ENCODE measurements at regions not wholly inside any gene's neighbourhood (a gene's known extent, or its start where the extent isn't known, plus 50 kb on each side); places are given as distances from the start of the nearest gene placed in this dataset.

- no peak overlapping the region for H3K4me2 ChIP-seq (ENCODE audit: control insufficient read depth, extremely low read depth, insufficient read depth, low read depth, low read length)
- TF ChIP-seq, protein P1, sequence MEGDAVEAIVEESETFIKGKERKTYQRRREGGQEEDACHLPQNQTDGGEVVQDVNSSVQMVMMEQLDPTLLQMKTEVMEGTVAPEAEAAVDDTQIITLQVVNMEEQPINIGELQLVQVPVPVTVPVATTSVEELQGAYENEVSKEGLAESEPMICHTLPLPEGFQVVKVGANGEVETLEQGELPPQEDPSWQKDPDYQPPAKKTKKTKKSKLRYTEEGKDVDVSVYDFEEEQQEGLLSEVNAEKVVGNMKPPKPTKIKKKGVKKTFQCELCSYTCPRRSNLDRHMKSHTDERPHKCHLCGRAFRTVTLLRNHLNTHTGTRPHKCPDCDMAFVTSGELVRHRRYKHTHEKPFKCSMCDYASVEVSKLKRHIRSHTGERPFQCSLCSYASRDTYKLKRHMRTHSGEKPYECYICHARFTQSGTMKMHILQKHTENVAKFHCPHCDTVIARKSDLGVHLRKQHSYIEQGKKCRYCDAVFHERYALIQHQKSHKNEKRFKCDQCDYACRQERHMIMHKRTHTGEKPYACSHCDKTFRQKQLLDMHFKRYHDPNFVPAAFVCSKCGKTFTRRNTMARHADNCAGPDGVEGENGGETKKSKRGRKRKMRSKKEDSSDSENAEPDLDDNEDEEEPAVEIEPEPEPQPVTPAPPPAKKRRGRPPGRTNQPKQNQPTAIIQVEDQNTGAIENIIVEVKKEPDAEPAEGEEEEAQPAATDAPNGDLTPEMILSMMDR (optimal IDR thresholded peaks at IDR 0.05 in 1 of 3, IDR thresholded peaks at IDR 0.05 in 1 of 3, conservative IDR thresholded peaks at IDR 0.05 in 1 of 3; ENCODE audit: extremely low read depth in 1 of 3, insufficient read depth in 2 of 3, low read length in 3 of 3) = no peak
- no peak for TF ChIP-seq EZH2 (IDR thresholded peaks at IDR 0.05; ENCODE audit: low read length)
- no peak overlapping the region for H3K4me3 ChIP-seq (ENCODE audit: control insufficient read depth in 2 of 3, extremely low read depth in 1 of 3, insufficient read depth in 2 of 3, low read depth in 1 of 3, low read length in 3 of 3)
- no peaks in the 10 kb centered on the region for H3K9me3 ChIP-seq (ENCODE audit: control insufficient read depth, low read depth, low read length)
- FAIRE-seq (no peak), DNase-seq (ENCODE audit: low read depth, low spot score) (no peak)
- no peaks in the 10 kb centered on the region for H3K79me2 ChIP-seq (ENCODE audit: control insufficient read depth, insufficient read depth, low read length)
- no peaks in the 10 kb centered on the region for H3K36me3 ChIP-seq (ENCODE audit: control insufficient read depth in 2 of 2, extremely low read depth in 1 of 2, insufficient read depth in 2 of 2, low read length in 2 of 2)
- no peaks in the 10 kb centered on the region for H4K20me1 ChIP-seq (ENCODE audit: control insufficient read depth, extremely low read depth, insufficient read depth, low read length)
- dilution Hi-C loops (cut with MboI; ENCODE audit: extremely low pct_ligation_motif_present, low sequenced_read_pairs) = no loop called here
- H3K9me1 ChIP-seq (ENCODE audit: control insufficient read depth, extremely low read depth, insufficient read depth, low read length) = no peaks in the 10 kb centered on the region
- no peak overlapping the region for H3K9ac ChIP-seq (ENCODE audit: control insufficient read depth, extremely low read depth, insufficient read depth, low read length)
- H3K4me1 ChIP-seq (ENCODE audit: control insufficient read depth, extremely low read depth, insufficient read depth, low read length) = no peaks in the 10 kb centered on the region
- no peak overlapping the region for H2AFZ ChIP-seq (ENCODE audit: control insufficient read depth, low read length)
- no peak overlapping the region for H3K27ac ChIP-seq (ENCODE audit: control insufficient read depth, insufficient read depth, low read length)
- H3K27me3 ChIP-seq (ENCODE audit: control insufficient read depth, extremely low read depth, insufficient read depth, low read length) = no peaks in the 10 kb centered on the region
Observed at GRCh38 chr4:17187003-17187402, 288.6 kb upstream of the LDB2 start.

GRCh38 chr4:17182888-17183287, 284.4 kb upstream of the LDB2 start:
- H3K9me1 ChIP-seq (ENCODE audit: control insufficient read depth, extremely low read depth, insufficient read depth, low read length) = no peaks in the 10 kb centered on the region
- dilution Hi-C loops (cut with MboI; ENCODE audit: extremely low pct_ligation_motif_present, low sequenced_read_pairs) = no loop called here
- FAIRE-seq = no peak
- H3K9ac ChIP-seq (ENCODE audit: control insufficient read depth, extremely low read depth, insufficient read depth, low read length) = no peak overlapping the region
- H3K27me3 ChIP-seq (ENCODE audit: control insufficient read depth, extremely low read depth, insufficient read depth, low read length) = no peaks in the 10 kb centered on the region
- no peak overlapping the region for H3K27ac ChIP-seq (ENCODE audit: control insufficient read depth, insufficient read depth, low read length)
- TF ChIP-seq, protein P1 (optimal IDR thresholded peaks at IDR 0.05 in 1 of 3, IDR thresholded peaks at IDR 0.05 in 1 of 3, conservative IDR thresholded peaks at IDR 0.05 in 1 of 3; ENCODE audit: extremely low read depth in 1 of 3, insufficient read depth in 2 of 3, low read length in 3 of 3) = no peak
- TF ChIP-seq EZH2 (IDR thresholded peaks at IDR 0.05; ENCODE audit: low read length) = no peak
- H2AFZ ChIP-seq (ENCODE audit: control insufficient read depth, low read length) = no peak overlapping the region
- no peaks in the 10 kb centered on the region for H4K20me1 ChIP-seq (ENCODE audit: control insufficient read depth, extremely low read depth, insufficient read depth, low read length)
- H3K79me2 ChIP-seq (ENCODE audit: control insufficient read depth, insufficient read depth, low read length) = no peaks in the 10 kb centered on the region
- H3K4me3 ChIP-seq (ENCODE audit: control insufficient read depth in 2 of 3, extremely low read depth in 1 of 3, insufficient read depth in 2 of 3, low read depth in 1 of 3, low read length in 3 of 3) = no peak overlapping the region
- no peak for DNase-seq (ENCODE audit: low read depth, low spot score)
- no peak overlapping the region for H3K4me2 ChIP-seq (ENCODE audit: control insufficient read depth, extremely low read depth, insufficient read depth, low read depth, low read length)
- H3K9me3 ChIP-seq (ENCODE audit: control insufficient read depth, low read depth, low read length) = no peaks in the 10 kb centered on the region
- H3K4me1 ChIP-seq (ENCODE audit: control insufficient read depth, extremely low read depth, insufficient read depth, low read length) = no peaks in the 10 kb centered on the region
- H3K36me3 ChIP-seq (ENCODE audit: control insufficient read depth in 2 of 2, extremely low read depth in 1 of 2, insufficient read depth in 2 of 2, low read length in 2 of 2) = no peaks in the 10 kb centered on the region

Measured in keratinocyte (primary cell).